ENCODE measurements at regions not wholly inside any gene's neighbourhood (a gene's known extent, or its start where the extent isn't known, plus 50 kb on each side); places are given as distances from the start of the nearest gene placed in this dataset.

GRCh38 chr6:168929871-168930450, 323.7 kb downstream of the THBS2 start:
- ATAC-seq, result no peak
- Histone ChIP-seq H3K4me3 (no peak overlapping the region), H3K4me1 (no peaks in the 10 kb centered on the region), H3K27ac (no peak overlapping the region), H3K9me3 (peaks cover 11% of the 10 kb centered on the region; the same call in 1 of the 3 replicates), H3K4me2 (no peak overlapping the region)
- POLR2A ChIA-PET, result no interaction called here
- TF ChIP-seq HMGXB4 (CRISPR knock-in tag; IDR thresholded peaks at IDR 0.05; ENCODE audit: borderline replicate concordance) (no peak), EHF (CRISPR knock-in tag; IDR thresholded peaks at IDR 0.05) (no peak), FOSL2 (IDR thresholded peaks at IDR 0.05) (no peak), FOSL2 (CRISPR knock-in tag; IDR thresholded peaks at IDR 0.05) (no peak), MYC (IDR thresholded peaks at IDR 0.05; ENCODE audit: borderline replicate concordance, low read length) (no peak), EP300 (IDR thresholded peaks at IDR 0.05) (no peak)
- FAIRE-seq, result no peak
- WGBS (ENCODE audit: missing lambda C conversion rate), result 39% methylated on average over 11 of the region's 11 CpGs
- no peak for DNase-seq (ENCODE audit: low read depth in 1 of 2, low spot score in 1 of 2)
- CTCF ChIA-PET, result no interaction called here

- no peak for TF ChIP-seq CEBPB (IDR thresholded peaks at IDR 0.05)
- no peak for TF ChIP-seq BCL3 (IDR thresholded peaks at IDR 0.05)
- no peak for TF ChIP-seq MAZ (IDR thresholded peaks at IDR 0.05; ENCODE audit: borderline replicate concordance, low read depth, low read length)
- TF ChIP-seq HOXA7 (CRISPR knock-in tag; IDR thresholded peaks at IDR 0.05), result no peak
- no peak for TF ChIP-seq HES2 (IDR thresholded peaks at IDR 0.05)
- no peak for TF ChIP-seq ELK1 (IDR thresholded peaks at IDR 0.05; ENCODE audit: low read depth, low read length)
- no peak for TF ChIP-seq TFCP2L1 (CRISPR knock-in tag; IDR thresholded peaks at IDR 0.05)
- TF ChIP-seq RFX5 (IDR thresholded peaks at IDR 0.05), result no peak
- TF ChIP-seq ZC3H11A (IDR thresholded peaks at IDR 0.05), result no peak
- ATAC-seq (no peak), DNase-seq (ENCODE audit: low read depth in 1 of 2, low spot score in 1 of 2) (no peak), FAIRE-seq (no peak)
- WGBS (ENCODE audit: missing lambda C conversion rate), result 60% methylated on average over 10 of the region's 10 CpGs
- H3K4me3 ChIP-seq, result no peak overlapping the region
- POLR2A ChIA-PET, result no interaction called here
- H3K9me3 ChIP-seq, result peaks cover 10% of the 10 kb centered on the region; the same call in 1 of the 3 replicates
- no peak overlapping the region for H3K27ac ChIP-seq
- CTCF ChIA-PET, result no interaction called here
- H3K4me2 ChIP-seq, result no peak overlapping the region
- H3K4me1 ChIP-seq, result no peaks in the 10 kb centered on the region
These were observed 325.6 kb downstream of the THBS2 start for GRCh38 chr6:168928012-168928411.

GRCh38 chr6:168927026-168927425, 326.6 kb downstream of the THBS2 start:
- ChIA-PET POLR2A (no interaction called here), CTCF (no interaction called here)
- H3K4me1 ChIP-seq, result no peaks in the 10 kb centered on the region
- no peak overlapping the region for H3K4me3 ChIP-seq
- FAIRE-seq (no peak), DNase-seq (ENCODE audit: low read depth in 1 of 2, low spot score in 1 of 2) (no peak), ATAC-seq (no peak)
- H3K4me2 ChIP-seq, result no peak overlapping the region
- no peak overlapping the region for H3K27ac ChIP-seq
- 0 out of 3 replicates have a peak, but pooled peaks cover under 1% of the 10 kb centered on the region for H3K9me3 ChIP-seq
- WGBS (ENCODE audit: missing lambda C conversion rate), result 30% methylated on average over 10 of the region's 10 CpGs
- TF ChIP-seq CHD4 (IDR thresholded peaks at IDR 0.05; ENCODE audit: borderline replicate concordance) (no peak), HOXB13 (CRISPR knock-in tag; IDR thresholded peaks at IDR 0.05; ENCODE audit: low read depth) (no peak), GATA3 (IDR thresholded peaks at IDR 0.05; ENCODE audit: borderline replicate concordance) (no peak), KDM5A (IDR thresholded peaks at IDR 0.05) (no peak), BCL3 (IDR thresholded peaks at IDR 0.05) (no peak), CBX8 (IDR thresholded peaks at IDR 0.05) (no peak), RNF2 (IDR thresholded peaks at IDR 0.05; ENCODE audit: borderline replicate concordance, low read depth) (no peak), ATOH8 (CRISPR knock-in tag; IDR thresholded peaks at IDR 0.05; ENCODE audit: low read depth) (no peak), EP300 (IDR thresholded peaks at IDR 0.05) (no peak), HEYL (CRISPR knock-in tag; IDR thresholded peaks at IDR 0.05) (no peak), RARB (CRISPR knock-in tag; IDR thresholded peaks at IDR 0.05) (no peak), ZC3H11A (IDR thresholded peaks at IDR 0.05) (no peak), PHF8 (IDR thresholded peaks at IDR 0.05; ENCODE audit: borderline replicate concordance, low read depth) (no peak), HES2 (IDR thresholded peaks at IDR 0.05) (no peak), NR3C1 (IDR thresholded peaks at IDR 0.05) (no peak), MYC (IDR thresholded peaks at IDR 0.05; ENCODE audit: borderline replicate concordance, low read length) (no peak)

All from A549 (cell line).